PC-9 (cell line): ENCODE measurements at regions not wholly inside any gene's neighbourhood (a gene's known extent, or its start where the extent isn't known, plus 50 kb on each side); places are given as distances from the start of the nearest gene placed in this dataset.

Experiments
- BruUV-seq: library from RNA; stranded (reverse); fragments of 400-500 nt; replicated peaks from 2 replicates; lab custom pipeline; 2021; lab: Mats Ljungman, UMichigan
- CTCF ChIA-PET: fragments of 300-600 bp; sonication (Branson Sonifier 250); formaldehyde crosslinking; loops from one replicate; lab custom pipeline; 2022; ENCODE audit warnings: antibody characterized with exemption; lab: Charles Lee
- POLR2A ChIA-PET: fragments of 300-600 bp; sonication (Branson Sonifier 250); formaldehyde crosslinking; loops from one replicate; lab custom pipeline; 2022; ENCODE audit warnings: antibody characterized with exemption; ENCODE audit not compliant: unreplicated experiment; lab: Charles Lee
- DNase-seq, 2 experiments: peaks; one replicate each; pipeline versions ENCODE4 v3.0.0 to v3.0.0-alpha.2; 2015 to 2022; ENCODE audit warnings: mixed read lengths in 1 of 2
- H2AFZ ChIP-seq: fragments of 200-600 bp; sonication (generic); 2 replicates; pipeline ENCODE4 v1.8.1; 2017; ENCODE audit warnings: antibody characterized with exemption
- H3F3A ChIP-seq: fragments of 200-600 bp; sonication (generic); 2 replicates; pipeline ENCODE4 v1.8.1; 2017; ENCODE audit warnings: antibody characterized with exemption, mild to moderate bottlenecking, low read depth; ENCODE audit not compliant: insufficient read depth
- H3K27ac ChIP-seq: fragments of 200-600 bp; sonication (generic); 2 replicates; pipeline ENCODE4 v1.6.1; 2016; ENCODE audit warnings: mixed run types
- H3K27me3 ChIP-seq: fragments of 200-600 bp; sonication (generic); 2 replicates; pipeline ENCODE4 v1.6.1; 2016; ENCODE audit warnings: low read depth, mixed run types; ENCODE audit not compliant: insufficient read depth
- H3K36me3 ChIP-seq: fragments of 200-600 bp; sonication (generic); 2 replicates; pipeline ENCODE4 v1.6.1; 2016; ENCODE audit warnings: low read depth, mixed run types
- H3K4me1 ChIP-seq: fragments of 200-600 bp; sonication (generic); replicated peaks from 2 replicates; pipeline ENCODE4 v1.6.1; 2016; ENCODE audit warnings: mixed run types; ENCODE audit not compliant: insufficient read depth
- H3K4me2 ChIP-seq: fragments of 200-600 bp; sonication (generic); 2 replicates; pipeline ENCODE4 v1.6.1; 2017; ENCODE audit warnings: mixed run types
- H3K4me3 ChIP-seq: fragments of 200-600 bp; sonication (generic); 2 replicates; pipeline ENCODE4 v1.6.1; 2016; ENCODE audit warnings: mixed run types
- H3K79me2 ChIP-seq: fragments of 200-600 bp; sonication (generic); 2 replicates; pipeline ENCODE4 v1.6.1; 2017; ENCODE audit warnings: low read depth, mixed run types
- H3K9me2 ChIP-seq: fragments of 200-600 bp; sonication (generic); 2 replicates; pipeline ENCODE4 v1.8.1; 2017; ENCODE audit warnings: mild to moderate bottlenecking; ENCODE audit not compliant: insufficient read depth
- H3K9me3 ChIP-seq: fragments of 200-600 bp; sonication (generic); 2 replicates; pipeline ENCODE4 v1.8.1; 2016; ENCODE audit warnings: low read depth; ENCODE audit not compliant: insufficient read depth
- H4K20me1 ChIP-seq: fragments of 200-600 bp; sonication (generic); 2 replicates; pipeline ENCODE4 v1.8.1; 2017; ENCODE audit not compliant: insufficient read depth
- CTCF ChIP-seq: fragments of 200-600 bp; sonication (generic); conservative IDR thresholded peaks from 2 replicates; pipeline ENCODE4 v1.6.1; 2017; ENCODE audit warnings: mixed run types, antibody characterized with exemption, mild to moderate bottlenecking, moderate library complexity
- EZH2 ChIP-seq: fragments of 200-600 bp; sonication (generic); IDR thresholded peaks from 2 replicates; pipeline ENCODE4 v1.8.0; 2017; ENCODE audit warnings: antibody characterized with exemption, low read depth
- intact Hi-C: fragments of 100-400 bp; cut with micrococcal nuclease; formaldehyde crosslinking; loops from one replicate; pipeline ENCODE4 v1.10.0; 2022; ENCODE audit not compliant: unreplicated experiment

- DNase-seq, result no peak
- no peak overlapping the region for H2AFZ ChIP-seq
- no peaks in the 10 kb centered on the region for H3K4me1 ChIP-seq
- H3F3A ChIP-seq, result no peaks in the 10 kb centered on the region
- POLR2A ChIA-PET, result no interaction called here
- CTCF ChIA-PET, result no interaction called here
- no peak overlapping the region for H3K4me2 ChIP-seq
- BruUV-seq, result no TSS peak
- TF ChIP-seq CTCF (no peak), EZH2 (no peak)
- H3K79me2 ChIP-seq, result no peaks in the 10 kb centered on the region
- H3K36me3 ChIP-seq, result no peaks in the 10 kb centered on the region
- H3K9me3 ChIP-seq, result no peaks in the 10 kb centered on the region
- no peaks in the 10 kb centered on the region for H3K27me3 ChIP-seq
- H4K20me1 ChIP-seq, result no peaks in the 10 kb centered on the region
- no peaks in the 10 kb centered on the region for H3K9me2 ChIP-seq
- no peak overlapping the region for H3K4me3 ChIP-seq
- intact Hi-C loops, result no loop called here
- H3K27ac ChIP-seq, result no peak overlapping the region
Observed at GRCh38 chr10:57884965-57885617, 382.6 kb downstream of the IPMK start.

- no peak overlapping the region for H3K4me2 ChIP-seq
- CTCF ChIA-PET, result no interaction called here
- no TSS peak for BruUV-seq
Observed at GRCh38 chr10:57884407-57884806, 383.3 kb downstream of the IPMK start.

GRCh38 chr10:57880446-57881227 lies 387.1 kb downstream of the IPMK start:
- Histone ChIP-seq H4K20me1 (no peaks in the 10 kb centered on the region), H3K4me1 (no peaks in the 10 kb centered on the region), H3K9me2 (no peaks in the 10 kb centered on the region), H3K36me3 (no peaks in the 10 kb centered on the region), H3K27me3 (no peaks in the 10 kb centered on the region), H3F3A (no peaks in the 10 kb centered on the region), H3K27ac (no peak overlapping the region), H3K4me2 (no peak overlapping the region), H3K79me2 (no peaks in the 10 kb centered on the region), H3K4me3 (no peak overlapping the region), H2AFZ (no peak overlapping the region), H3K9me3 (no peaks in the 10 kb centered on the region)
- POLR2A ChIA-PET, result no interaction called here
- no peak for TF ChIP-seq CTCF
- no peak for TF ChIP-seq EZH2
- no TSS peak for BruUV-seq
- CTCF ChIA-PET, result no interaction called here
- DNase-seq, result no peak
- intact Hi-C loops, result no loop called here

More at GRCh38 chr10:57884407-57884806, 383.3 kb downstream of the IPMK start:
- intact Hi-C loops, result no loop called here
- no peaks in the 10 kb centered on the region for H3K79me2 ChIP-seq
- no peaks in the 10 kb centered on the region for H4K20me1 ChIP-seq
- H3F3A ChIP-seq, result no peaks in the 10 kb centered on the region
- H3K27me3 ChIP-seq, result no peaks in the 10 kb centered on the region
- POLR2A ChIA-PET, result no interaction called here
- no peaks in the 10 kb centered on the region for H3K36me3 ChIP-seq
- no peak overlapping the region for H2AFZ ChIP-seq
- H3K27ac ChIP-seq, result no peak overlapping the region
- H3K9me3 ChIP-seq, result no peaks in the 10 kb centered on the region
- H3K4me1 ChIP-seq, result no peaks in the 10 kb centered on the region
- no peak for TF ChIP-seq CTCF
- DNase-seq, result no peak
- no peaks in the 10 kb centered on the region for H3K9me2 ChIP-seq
- no peak overlapping the region for H3K4me3 ChIP-seq
